ENCODE measurements at regions not wholly inside any gene's neighbourhood (a gene's known extent, or its start where the extent isn't known, plus 50 kb on each side); places are given as distances from the start of the nearest gene placed in this dataset.
"Not testable (repeated sequence)": the region's sequence is repeated elsewhere in the genome, so short reads cannot be mapped to it uniquely, and the experiment has no call there.

DNA sequence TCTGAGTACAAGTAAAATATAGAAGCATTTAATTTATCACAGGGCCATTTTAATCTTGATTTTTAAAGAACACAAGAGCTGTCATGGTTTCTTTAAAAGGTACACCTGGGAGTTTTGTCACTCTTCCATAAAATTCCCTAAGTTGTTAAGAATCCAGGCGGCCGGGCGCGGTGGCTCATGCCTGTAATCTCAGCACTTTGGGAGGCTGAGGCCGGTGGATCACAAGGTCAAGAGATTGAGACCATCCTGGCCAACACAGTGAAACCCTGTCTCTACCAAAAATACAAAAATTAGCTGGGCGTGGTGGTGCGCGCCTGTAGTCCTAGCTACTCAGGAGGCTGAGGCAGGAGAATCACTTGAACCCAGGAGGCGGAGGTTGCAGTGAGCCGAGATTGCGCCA, 278.3 kb downstream of the PCDH17 start:
- DNase-seq (ENCODE audit: low read depth in 2 of 2): not testable (repeated sequence)

DNA sequence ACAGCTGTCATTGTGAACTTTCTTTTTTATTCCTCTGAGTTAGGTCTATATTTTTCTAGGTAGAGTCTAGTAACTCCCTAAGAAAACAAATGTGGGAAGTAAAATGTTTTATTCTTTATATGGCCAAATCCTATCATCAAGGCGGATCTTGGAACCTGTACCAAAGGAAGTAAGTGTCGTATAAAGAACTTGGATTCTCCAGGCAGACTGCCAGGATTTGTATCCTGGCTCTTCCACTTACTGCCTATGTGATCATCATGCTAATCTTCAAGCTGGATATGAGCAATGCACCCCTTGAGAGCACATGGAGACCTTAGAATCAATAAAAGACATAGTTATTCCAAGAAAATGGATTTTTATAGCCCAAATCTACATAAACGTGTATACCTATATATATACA, 286.5 kb downstream of the PCDH17 start:
- no peak for DNase-seq (ENCODE audit: low read depth in 2 of 2)

DNA sequence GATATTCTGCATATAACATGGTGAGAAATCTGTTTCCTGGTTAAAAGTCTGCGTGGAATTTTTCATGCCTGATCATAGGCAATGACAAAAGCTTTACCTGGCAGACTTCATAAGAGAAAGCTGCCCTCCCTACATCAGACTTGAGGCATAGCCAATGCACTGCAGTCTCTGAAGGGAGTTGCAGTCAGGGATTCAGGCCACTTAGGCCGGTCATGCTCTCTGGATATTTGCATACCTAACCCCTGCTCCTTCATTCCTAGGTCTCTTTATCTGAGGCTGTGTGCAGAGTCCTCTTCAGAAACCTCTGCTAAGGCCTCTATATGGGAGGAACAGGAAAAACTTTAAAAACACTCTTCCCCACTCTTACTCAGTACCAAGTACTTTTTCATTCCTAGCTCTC, 287.4 kb downstream of the PCDH17 start:
- DNase-seq (ENCODE audit: low read depth in 2 of 2): no peak

DNA sequence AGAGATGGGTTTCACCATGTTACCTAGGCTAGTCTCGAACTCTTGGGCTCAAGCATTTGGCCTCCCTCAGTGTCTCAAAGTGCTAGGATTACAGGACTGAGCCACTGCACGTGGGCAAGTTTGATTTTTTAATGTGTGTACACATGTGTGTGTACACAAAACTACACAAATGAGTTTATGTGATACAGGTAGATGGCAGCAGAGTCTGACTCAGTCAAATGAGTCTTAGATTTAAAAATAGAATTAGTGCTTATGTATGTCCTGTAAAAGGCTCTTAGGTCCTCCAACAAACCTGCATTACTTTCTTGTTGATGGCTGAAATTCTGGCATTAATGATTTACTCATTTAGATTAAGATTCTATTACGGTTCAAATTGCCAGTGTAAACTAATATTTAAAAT, 293.7 kb downstream of the PCDH17 start:
- DNase-seq (ENCODE audit: low read depth in 2 of 2): no peak

DNA sequence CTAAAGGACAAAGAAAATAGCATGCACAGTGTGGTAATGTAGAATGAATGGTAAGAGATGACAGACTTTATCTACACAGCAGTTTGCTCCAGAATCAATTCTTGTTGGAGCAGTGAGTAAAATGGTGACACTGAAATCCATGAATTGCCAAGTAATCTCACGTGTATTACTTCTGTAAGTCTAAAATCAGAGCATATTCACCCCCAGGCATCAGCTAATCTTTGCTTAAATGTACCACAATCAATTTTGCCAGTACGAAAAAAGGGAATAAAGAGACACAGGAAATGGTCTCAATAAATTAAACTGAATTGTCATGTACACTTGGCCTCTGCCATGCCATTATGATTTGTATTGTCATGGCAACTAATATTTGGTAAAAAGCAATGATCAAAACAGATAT, 294.2 kb downstream of the PCDH17 start:
- no peak for DNase-seq (ENCODE audit: low read depth in 2 of 2)

DNA sequence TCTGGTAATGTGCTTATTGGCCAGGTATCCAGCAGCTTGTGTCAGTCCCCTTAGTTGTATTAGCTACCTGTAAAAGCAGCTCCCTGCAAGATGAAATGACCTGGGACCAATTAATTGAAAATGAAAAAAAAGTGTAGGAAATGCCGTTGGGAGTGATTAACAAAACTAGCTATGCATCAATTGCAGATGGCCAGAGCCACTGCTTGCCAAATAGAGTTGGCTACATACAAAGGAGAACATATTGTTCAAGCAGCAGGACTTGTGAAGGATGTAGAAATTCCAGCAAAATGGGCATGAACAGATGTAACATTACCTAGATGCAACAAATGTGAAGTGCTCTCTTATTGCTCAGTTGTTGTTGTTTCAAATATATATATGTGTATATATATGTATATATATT, 300.5 kb downstream of the PCDH17 start:
- DNase-seq (ENCODE audit: low read depth in 2 of 2): no peak

DNA sequence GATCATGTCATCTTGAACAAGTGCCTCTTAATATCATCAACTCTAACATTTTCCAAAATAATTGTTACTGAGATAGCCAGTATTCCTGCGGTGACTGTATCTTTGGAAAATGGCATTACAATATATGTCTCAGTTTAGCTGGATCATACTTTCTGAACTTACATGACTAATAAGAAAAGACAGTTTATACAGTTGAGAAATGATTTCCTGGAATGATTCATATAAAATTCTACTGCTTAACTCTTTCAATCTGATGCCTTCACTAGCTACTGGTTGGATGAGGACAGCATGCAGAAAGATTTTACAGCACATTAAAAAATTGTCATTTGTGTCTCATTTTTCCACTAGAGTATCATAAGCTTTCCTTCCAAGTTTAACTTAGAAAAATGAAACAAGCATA, 302.1 kb downstream of the PCDH17 start:
- no peak for DNase-seq (ENCODE audit: low read depth in 2 of 2)

DNA sequence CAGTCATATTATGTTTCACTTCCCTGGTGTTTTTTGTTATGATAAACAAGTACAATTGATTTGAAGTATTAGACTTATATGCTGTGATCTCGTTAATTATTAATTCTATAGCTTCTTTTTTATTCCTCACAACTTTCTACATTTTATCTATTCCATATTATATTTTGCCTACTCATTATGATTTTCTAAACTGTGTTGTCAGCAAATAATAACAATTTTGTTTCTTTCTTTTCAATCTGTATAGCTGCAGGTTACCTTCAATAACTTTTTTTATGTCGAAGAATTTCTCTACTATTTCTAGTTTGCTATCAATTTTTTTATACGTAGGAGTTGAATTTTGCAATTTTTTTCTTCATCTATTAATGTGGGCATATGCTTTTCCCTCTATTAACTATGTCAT, 304.4 kb downstream of the PCDH17 start:
- DNase-seq (ENCODE audit: low read depth in 2 of 2): no peak

DNA sequence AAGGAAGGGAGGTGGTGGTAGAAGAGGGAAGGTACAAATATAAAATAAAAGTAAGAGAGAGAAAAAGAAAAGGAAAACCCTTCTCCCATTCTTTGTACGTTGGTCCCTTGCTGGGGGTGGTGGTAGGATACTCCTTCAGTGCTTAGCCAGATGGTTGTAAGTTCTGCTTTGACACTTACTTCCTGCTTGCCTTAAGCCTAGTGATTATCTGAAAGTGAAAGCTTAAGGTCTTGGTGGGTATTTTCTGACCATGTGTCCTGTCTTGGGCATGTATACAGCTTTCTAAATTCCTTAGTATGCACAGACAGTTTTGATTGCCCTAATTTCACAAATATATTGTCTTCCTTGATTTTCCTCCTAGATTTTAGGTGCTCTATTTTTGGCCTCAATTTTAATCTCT, 314.8 kb downstream of the PCDH17 start:
- no peak for DNase-seq (ENCODE audit: low read depth in 2 of 2)

DNA sequence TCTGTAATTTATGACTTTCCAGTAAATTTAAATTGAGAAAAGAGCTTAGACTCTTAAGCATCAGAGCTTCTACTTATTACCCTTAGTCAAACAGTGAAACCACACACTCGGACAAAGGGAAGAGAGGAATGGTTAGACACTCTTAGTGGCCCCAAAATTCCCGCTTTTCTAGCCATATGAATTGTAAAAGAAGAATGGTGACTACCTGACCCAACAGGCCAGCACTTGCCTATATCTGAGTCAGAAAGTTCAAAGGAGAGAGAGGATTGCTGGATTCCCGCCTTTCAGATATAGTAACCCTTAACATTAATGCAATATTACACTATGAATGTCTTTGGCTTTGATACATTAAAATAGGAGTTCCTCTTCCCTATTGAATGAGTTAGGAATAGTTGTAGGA, 317.3 kb downstream of the PCDH17 start:
- DNase-seq (ENCODE audit: low read depth in 2 of 2): no peak

DNA sequence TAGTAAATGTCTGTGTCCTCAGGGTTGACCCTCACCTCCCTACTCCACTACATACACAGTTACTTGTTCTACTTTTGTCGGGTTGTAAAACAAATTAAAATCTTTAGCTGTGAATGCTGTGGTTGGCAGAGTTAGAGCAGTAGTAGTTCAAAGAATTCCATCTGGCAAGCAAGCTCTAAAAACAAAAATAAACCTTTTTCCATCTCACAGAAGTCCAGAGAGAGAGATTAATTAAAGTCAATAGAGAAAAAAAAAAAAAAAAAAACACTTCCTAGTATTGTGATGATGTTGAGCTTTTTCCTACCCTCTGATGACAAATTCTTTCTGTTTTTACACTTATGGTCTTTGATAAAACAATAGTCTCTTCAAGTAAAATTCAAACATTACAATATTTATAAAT, 338.4 kb downstream of the PCDH17 start:
- no peak for DNase-seq (ENCODE audit: low read depth in 2 of 2)

DNA sequence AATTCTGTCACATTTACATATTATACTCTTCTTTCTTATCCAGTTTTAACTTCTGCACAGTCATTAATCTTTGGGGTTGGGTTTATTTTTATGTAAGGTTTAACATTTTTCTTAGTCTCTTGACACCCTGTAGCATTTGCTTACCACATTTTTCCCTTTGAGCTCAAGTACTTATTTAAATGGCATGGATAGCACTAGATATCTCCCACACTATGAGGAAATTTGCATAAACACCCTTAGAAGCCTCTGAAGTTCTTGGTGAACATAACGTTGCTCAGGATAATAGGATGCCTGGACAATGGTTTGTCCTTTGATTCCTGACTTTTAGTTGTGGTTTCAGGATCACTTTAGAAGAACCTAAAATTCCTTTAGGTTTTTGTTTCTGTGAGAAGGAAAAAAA, 338.9 kb downstream of the PCDH17 start:
- DNase-seq (ENCODE audit: low read depth in 2 of 2): no peak

DNA sequence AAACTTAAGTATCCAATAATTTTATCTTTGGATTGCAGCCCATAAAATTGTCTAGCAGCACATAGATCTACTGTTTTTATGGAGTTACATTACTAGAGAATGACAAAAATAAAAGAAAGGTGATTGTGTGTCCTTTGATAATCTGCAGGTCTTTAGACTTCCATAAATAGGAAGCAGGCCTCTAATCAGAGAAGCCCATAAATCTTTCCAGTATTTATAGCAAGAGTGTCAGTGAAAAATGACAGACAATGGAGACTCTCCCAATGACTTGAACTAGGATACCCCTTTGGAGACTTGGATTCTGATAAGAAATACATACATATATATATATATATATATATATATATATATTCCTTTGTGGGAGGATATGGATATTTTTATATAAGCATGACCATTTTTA, 351.2 kb downstream of the PCDH17 start:
- no peak for DNase-seq (ENCODE audit: low read depth in 2 of 2)

DNA sequence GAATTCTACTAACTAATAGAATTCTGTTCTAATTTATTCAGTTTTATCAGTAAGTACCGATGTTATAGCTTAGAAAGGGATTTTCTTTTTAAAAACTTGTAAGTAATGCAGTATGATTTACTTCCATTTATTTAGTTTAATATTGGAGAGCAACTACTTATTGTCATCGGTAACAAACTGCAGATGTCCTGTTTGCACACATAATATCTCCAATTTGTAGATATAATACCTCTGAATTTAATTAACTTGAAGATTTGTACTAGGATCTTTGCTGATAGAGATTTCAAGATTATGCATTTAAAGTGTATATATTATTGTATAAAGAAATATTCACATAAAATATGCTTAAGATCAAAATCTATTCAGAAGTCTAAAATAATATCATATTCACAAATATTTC, 356.7 kb downstream of the PCDH17 start:
- DNase-seq (ENCODE audit: low read depth in 2 of 2): no peak

DNA sequence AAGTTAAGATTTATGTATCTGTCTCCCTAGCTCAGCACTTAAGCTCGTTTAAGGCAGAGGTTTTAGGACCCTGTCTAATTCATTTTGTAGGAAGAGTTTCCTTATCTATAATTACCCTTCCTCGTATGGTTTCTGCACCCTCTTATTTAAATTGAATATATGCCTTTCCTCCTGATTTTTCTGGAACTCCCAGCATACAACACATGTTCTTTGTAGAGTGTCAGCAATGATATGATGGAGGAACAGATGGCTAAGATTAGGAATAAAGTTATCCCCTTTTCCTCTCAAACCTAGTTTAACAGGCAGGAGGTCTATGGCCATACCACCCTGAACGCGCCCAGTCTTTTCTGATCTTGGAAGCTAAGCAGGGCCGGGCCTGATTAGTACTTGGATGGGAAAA, 359.5 kb downstream of the PCDH17 start:
- no peak for DNase-seq (ENCODE audit: low read depth in 2 of 2)

DNA sequence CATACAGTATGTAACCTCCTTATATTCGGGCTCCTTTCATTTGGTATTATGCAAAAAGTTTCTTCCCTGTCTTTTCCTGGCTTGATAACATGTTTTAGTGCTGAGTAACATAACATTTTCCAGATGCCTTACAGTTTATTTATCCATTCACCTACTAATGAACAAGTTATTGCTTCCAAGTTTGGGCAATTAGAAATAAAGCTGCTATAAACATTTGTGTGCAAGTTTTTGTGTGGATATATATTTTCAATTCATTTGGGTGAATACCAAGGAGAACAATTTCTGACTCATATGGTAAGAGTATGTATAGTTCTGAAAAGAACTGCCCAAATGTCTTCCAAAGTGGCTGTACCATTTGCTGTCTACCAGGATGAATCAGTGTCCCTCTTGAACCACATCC, 360.9 kb downstream of the PCDH17 start:
- DNase-seq (ENCODE audit: low read depth in 2 of 2): no peak

DNA sequence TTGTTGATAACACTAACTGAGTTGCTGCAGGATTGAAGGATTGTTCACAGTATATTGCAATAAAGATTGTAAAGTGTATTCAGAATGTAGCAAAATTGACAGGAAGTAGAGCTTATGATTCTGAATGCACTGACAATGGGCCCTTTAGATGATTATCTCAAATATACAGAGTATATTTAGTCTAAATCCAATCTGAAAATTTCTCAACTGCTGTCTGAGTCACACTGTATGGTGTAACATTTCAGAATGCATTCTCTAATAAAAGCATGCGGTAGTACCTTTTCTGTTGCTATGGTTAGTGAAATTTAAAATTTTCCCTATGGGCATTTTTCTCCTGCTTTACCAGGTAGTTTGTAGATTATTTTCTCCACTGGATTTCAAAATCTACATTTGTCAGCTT, 365.2 kb downstream of the PCDH17 start:
- DNase-seq (ENCODE audit: low read depth in 2 of 2): no peak

DNA sequence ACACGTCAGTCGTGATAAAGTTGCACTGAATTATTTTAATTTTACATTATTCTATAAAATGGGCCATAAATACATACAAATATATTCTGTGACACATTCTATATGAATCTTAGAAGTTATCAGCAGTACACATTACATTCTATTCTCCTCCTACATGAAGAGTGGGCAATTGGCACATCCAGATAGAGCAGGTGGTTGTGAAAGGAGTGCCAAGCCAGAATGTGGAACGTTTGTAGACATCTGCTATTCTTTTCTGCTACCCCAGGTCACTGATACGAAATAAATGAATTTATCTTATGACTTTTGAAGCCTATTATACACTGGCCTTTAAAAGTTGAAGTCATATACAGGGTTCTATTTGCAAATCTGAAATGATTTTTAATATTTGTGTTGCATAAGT, 373.2 kb downstream of the PCDH17 start:
- DNase-seq (ENCODE audit: low read depth in 2 of 2): no peak

DNA sequence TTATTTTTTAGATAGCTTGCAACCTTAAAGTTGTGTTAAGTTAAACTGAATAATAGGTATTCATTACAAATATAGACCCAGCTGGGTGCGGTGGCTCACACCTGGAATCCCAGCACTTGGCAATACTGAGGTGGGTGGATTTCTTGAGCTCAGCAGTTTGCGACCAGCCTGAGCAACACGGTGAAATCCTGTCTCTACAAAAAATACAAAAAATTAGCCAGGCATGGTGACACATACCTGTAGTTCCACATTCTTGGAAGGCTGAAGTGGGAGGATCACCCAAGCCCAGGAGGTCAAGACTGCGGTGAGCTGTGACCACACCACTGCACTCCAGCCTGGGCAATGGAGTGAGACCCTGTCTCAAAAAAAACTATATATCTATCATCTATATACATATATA, 386.5 kb downstream of the PCDH17 start:
- DNase-seq (ENCODE audit: low read depth in 2 of 2): no peak

DNA sequence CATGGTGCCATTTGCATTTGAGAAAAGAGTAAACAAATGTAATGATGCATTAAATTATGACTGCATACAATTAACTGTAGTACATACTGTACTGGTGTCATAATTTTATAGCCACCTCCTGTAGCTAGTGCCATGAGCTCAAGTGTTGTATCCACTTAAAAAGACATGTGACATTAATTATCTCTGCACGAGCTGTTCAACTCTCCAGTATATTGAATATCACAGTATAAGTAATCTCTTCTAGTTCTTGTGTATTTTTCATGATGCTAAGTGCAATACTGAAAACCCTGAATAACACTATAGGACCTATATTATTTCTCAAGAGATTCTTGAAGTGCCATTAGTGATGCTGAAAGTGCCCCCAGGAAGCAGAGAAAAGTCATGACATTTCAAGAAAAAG, 387.3 kb downstream of the PCDH17 start:
- no peak for DNase-seq (ENCODE audit: low read depth in 2 of 2)

DNA sequence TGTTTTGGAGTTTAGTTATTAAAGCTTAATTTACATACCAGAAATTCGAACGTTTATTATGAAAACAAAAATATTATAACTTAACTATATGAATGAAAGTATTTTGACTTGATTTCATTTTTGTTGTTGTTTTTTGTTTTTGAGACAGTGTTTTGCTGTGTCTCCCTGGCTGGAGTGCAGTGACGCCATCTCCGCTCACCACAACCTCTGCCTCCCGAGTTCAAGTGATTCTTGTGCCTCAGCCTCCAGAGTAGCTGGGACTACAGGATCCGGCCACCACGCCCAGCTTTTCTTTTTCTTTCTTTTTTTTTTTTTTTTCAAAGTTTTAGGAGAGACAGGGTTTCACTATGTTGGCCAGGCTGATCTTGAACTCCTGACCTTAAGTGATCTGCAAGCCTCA, 392.6 kb downstream of the PCDH17 start:
- DNase-seq (ENCODE audit: low read depth in 2 of 2): no peak

DNA sequence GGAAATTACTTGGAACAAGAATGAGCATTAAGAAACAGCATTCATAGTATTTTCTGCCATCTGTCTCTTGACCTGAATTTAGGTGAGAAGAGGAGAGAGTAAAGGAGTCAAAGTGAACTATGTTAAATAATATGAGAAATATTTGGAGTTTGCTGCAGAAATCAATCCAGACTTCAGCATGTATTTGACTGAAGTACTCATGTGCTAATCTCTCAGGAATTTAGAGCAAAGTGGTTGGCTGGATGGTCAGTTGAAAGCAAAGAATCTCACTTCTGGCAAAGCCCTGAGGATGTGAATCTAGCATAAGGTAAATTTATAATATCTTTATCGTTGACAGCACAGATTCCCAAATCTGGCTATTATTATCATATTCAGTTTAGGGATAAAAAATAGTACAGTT, 394.3 kb downstream of the PCDH17 start:
- DNase-seq (ENCODE audit: low read depth in 2 of 2): no peak

DNA sequence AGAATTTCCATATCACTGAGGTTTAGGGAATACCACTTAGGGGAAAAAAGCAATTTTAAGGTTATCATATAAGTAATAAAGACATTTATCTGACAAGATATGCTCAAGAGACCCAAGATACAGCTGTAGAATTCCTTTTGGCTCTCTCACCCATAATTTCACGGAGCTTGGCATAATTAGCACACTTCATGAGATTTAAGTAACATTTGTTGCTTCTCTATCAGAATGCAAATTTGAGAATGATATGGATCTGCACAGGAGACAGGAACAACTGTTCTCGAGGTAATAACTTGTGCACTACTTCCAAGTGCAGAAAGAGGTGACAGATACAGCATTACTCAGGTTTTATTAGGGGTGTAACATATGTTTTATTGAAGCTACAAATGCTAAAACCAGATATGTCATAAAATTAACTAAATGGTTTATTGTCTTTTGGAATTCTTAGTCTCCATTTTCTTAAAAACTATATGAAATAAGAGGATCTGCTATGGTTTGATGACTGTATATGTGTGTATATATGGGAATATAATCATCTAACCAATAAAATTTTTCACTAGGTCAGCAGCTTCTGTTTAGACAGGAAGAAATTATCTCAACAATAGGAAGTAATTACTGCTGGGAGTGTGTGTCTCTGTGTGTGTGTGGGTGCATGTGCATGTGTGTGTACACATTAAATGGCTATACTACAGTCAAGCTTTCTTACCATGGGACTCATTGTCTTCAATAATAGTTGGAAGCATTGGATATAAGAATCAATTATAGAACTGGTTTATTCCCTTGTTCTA, 401.3 kb downstream of the PCDH17 start:
- no peak for DNase-seq (ENCODE audit: low read depth in 2 of 2)

DNA sequence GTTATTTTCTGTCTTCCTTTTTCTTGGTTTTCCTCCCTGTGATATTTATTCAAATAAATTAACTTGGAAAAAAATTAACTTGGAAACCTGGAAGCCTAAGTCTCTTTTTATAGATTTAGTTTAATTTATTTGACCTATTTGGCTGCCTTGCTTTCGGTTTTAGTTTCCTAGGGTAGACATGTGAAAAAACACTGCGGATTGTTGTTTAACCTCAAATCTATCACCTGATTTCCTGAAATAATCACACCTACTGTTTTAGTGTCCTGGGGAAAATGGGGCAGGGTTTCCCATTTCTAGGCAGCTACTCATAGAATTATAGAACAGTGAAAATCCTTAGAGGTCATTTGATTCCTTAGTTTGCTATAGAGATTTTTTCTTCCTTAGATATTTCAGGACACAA, 412.4 kb downstream of the PCDH17 start:
- DNase-seq (ENCODE audit: low read depth in 2 of 2): no peak

Measured in stimulated activated CD8-positive, alpha-beta memory T cell treated with anti-CD3 and anti-CD28 coated beads, Interleukin-15, amount 100 ng/mL, for 48 hours (primary cell).